Activated naive CD4-positive, alpha-beta T cell treated with anti-CD3 and anti-CD28 coated beads, Interleukin-2, amount 10 ng/mL, durations not matched to agents 7 days and 5 days (primary cell): ENCODE measurements at regions not wholly inside any gene's neighbourhood (a gene's known extent, or its start where the extent isn't known, plus 50 kb on each side); places are given as distances from the start of the nearest gene placed in this dataset.
A peak's percentile ranks its signal among the peaks of the same experiment; 100 is the strongest.

Experiments used
- CTCF ChIA-PET: fragments of 350-600 bp; sonication (Branson Sonifier 250); formaldehyde crosslinking; loops from one replicate; lab custom pipeline; 2021; ENCODE audit warnings: antibody characterized with exemption; lab: Charles Lee
- DNase-seq: peaks from one replicate; pipeline ENCODE4 v3.0.0-alpha.2; 2020
- H3K27ac Mint-ChIP-seq: one replicate; pipeline ENCODE4 v1.8.0; 2021; ENCODE audit warnings: mild to moderate bottlenecking, moderate library complexity, mixed read lengths
- H3K27me3 Mint-ChIP-seq: one replicate; pipeline ENCODE4 v1.8.0; 2021; ENCODE audit warnings: mild to moderate bottlenecking, mixed read lengths
- H3K36me3 Mint-ChIP-seq: one replicate; pipeline ENCODE4 v1.8.0; 2021; ENCODE audit warnings: mixed read lengths
- H3K4me1 Mint-ChIP-seq: one replicate; pipeline ENCODE4 v1.8.0; 2021; ENCODE audit warnings: mixed read lengths
- H3K4me3 Mint-ChIP-seq: one replicate; pipeline ENCODE4 v1.8.0; 2021; ENCODE audit warnings: mild to moderate bottlenecking, moderate library complexity, mixed read lengths
- H3K9me3 Mint-ChIP-seq: one replicate; pipeline ENCODE4 v1.8.0; 2021; ENCODE audit warnings: mixed read lengths

GRCh38 chr12:124508381-124509079 is 58.9 kb downstream of the NCOR2 start:
- Mint-ChIP-seq H3K4me1 (no peaks in the 10 kb centered on the region), H3K4me3 (no peak overlapping the region), H3K9me3 (no peaks in the 10 kb centered on the region), H3K27ac (no peak overlapping the region), H3K27me3 (no peaks in the 10 kb centered on the region), H3K36me3 (no peaks in the 10 kb centered on the region)
- DNase-seq: no peak
- CTCF ChIA-PET: interaction anchor here (1.2 kb wide), 1 partner anchor 11 kb away, joined by 4 read pairs; no protein-coding TSS in a partner anchor

DNA sequence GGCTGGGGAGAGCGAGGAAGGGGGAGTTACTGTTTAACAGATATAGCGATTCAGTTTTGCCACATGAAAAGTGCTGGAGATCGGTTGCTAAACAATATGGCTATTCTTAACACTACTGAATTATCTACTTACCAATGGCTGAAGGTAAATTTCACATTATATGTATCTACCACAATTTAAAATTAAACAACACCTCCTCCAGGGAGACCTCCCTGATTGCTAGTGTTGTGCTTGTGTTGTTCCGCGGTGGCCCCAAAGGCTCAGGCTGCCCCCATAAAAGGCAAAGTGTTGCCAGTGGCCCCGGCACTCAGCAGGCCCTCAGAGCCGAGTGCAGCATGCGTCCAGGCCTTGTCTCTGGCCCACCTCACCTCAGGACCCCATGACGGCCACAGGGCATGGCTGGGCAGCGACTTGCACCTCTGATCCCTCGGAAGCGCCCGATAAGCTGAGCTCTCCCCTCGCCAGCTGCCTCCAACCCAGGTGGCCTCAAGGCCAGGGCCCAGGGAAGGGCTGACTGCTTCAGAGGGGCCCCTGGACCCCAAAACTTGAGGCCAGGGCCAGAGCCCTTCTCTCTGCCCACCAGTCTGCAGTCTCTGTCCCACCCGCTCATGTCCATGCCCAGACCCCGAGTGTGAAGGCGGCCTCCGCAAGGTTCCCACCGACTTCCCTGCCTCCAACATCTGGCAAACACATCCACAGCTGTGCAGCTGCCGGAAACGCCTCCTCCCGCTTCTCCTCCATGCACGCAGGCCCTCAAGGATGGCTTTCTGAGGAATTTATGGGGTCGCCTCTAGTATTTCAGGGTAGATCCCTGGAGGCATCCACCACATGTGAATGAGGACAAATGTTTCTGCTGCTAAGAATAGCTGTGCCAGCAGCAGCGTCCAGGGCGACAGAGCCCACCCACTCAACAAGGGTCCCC is 60.0 kb downstream of the NCOR2 start:
- CTCF ChIA-PET: no interaction called here
- DNase-seq: no peak
- Mint-ChIP-seq H3K27ac (no peak overlapping the region), H3K9me3 (no peaks in the 10 kb centered on the region), H3K36me3 (no peaks in the 10 kb centered on the region), H3K4me1 (no peaks in the 10 kb centered on the region), H3K27me3 (no peaks in the 10 kb centered on the region), H3K4me3 (no peak overlapping the region)

- H3K4me3 Mint-ChIP-seq: no peak overlapping the region
- no peaks in the 10 kb centered on the region for H3K9me3 Mint-ChIP-seq
- H3K27ac Mint-ChIP-seq: no peak overlapping the region
- H3K36me3 Mint-ChIP-seq: no peaks in the 10 kb centered on the region
- CTCF ChIA-PET: no interaction called here
- no peak for DNase-seq
- H3K4me1 Mint-ChIP-seq: no peaks in the 10 kb centered on the region
- no peaks in the 10 kb centered on the region for H3K27me3 Mint-ChIP-seq
Measured at GRCh38 chr12:124506832-124507153, 60.6 kb downstream of the NCOR2 start.

GRCh38 chr12:124506145-124506831 is 61.1 kb downstream of the NCOR2 start:
- H3K27ac Mint-ChIP-seq: no peak overlapping the region
- H3K36me3 Mint-ChIP-seq: no peaks in the 10 kb centered on the region
- no peak overlapping the region for H3K4me3 Mint-ChIP-seq
- H3K27me3 Mint-ChIP-seq: no peaks in the 10 kb centered on the region
- CTCF ChIA-PET: no interaction called here
- DNase-seq: no peak
- no peaks in the 10 kb centered on the region for H3K9me3 Mint-ChIP-seq
- peaks cover 2% of the 10 kb centered on the region for H3K4me1 Mint-ChIP-seq

- H3K27ac Mint-ChIP-seq: no peak overlapping the region
- H3K9me3 Mint-ChIP-seq: no peaks in the 10 kb centered on the region
- no peaks in the 10 kb centered on the region for H3K27me3 Mint-ChIP-seq
- CTCF ChIA-PET: no interaction called here
- DNase-seq: no peak
- H3K4me1 Mint-ChIP-seq: peaks cover 2% of the 10 kb centered on the region
- no peaks in the 10 kb centered on the region for H3K36me3 Mint-ChIP-seq
- H3K4me3 Mint-ChIP-seq: no peak overlapping the region
Measured at GRCh38 chr12:124505001-124505818, 62.2 kb downstream of the NCOR2 start.

DNA sequence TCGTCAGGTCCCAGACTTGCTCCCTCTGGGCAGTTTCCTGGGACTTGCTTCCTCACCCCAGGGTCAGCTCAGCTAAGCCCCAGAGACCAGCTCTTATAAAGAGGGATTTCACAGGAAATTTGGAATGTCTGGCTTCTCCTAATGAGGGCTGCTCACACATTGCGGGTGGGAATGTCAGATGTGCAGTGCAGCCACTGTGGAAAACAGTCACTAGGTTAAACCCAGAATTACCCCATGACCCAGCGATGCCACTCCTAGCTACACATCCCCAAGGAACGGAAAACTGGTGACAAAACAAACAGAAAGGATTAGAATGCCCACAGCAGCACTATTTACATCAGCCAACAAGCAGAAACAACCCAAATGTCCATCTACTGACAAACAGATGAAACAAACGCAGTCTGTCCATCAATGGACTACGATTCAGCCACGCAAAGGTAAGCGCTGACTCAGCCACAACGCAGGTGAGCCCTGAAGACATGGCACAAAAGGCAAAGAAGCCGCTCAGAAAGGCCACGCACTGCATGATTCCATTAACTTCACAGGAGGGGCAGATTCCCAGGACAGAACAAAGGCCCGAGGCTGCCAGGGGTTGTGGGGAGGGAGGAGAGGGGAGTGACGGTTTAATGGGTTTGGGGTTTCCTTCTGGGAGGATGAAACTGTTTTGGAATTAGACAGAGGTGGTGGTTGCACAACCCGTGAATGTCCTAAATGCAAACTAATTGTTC is 63.0 kb downstream of the NCOR2 start:
- no peak overlapping the region for H3K27ac Mint-ChIP-seq
- H3K27me3 Mint-ChIP-seq: no peaks in the 10 kb centered on the region
- DNase-seq: no peak
- no peaks in the 10 kb centered on the region for H3K36me3 Mint-ChIP-seq
- peaks cover 5% of the 10 kb centered on the region for H3K4me1 Mint-ChIP-seq
- H3K4me3 Mint-ChIP-seq: no peak overlapping the region
- no peaks in the 10 kb centered on the region for H3K9me3 Mint-ChIP-seq
- CTCF ChIA-PET: no interaction called here

- no peak overlapping the region for H3K27ac Mint-ChIP-seq
- CTCF ChIA-PET: no interaction called here
Measured at GRCh38 chr12:124503305-124503704, 64.1 kb downstream of the NCOR2 start.

DNA sequence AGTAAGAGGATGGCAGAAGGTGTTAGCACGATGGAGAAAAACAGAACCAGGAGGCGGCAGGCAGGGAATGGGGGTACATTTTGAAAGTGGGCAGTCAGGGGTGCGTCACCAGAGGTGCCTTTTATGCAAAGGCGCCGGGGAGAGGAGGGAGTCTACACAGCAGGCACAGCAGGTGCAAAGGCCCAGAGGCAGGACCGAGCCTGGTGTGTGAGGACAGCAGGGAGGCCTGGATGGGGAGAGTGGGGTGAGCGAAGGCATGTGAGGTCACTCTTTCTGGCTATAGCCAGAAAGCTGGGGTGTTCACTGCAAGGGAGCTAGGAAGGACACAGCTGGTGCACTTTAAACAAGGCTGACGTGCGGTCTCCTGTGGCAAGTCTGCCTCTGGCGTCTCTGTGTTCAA is 65.0 kb downstream of the NCOR2 start:
- DNase-seq: no peak
- CTCF ChIA-PET: no interaction called here
- Mint-ChIP-seq H3K27ac (no peak overlapping the region), H3K9me3 (no peaks in the 10 kb centered on the region), H3K36me3 (no peaks in the 10 kb centered on the region), H3K4me1 (peaks cover 11% of the 10 kb centered on the region), H3K4me3 (no peak overlapping the region), H3K27me3 (no peaks in the 10 kb centered on the region)

More at GRCh38 chr12:124503305-124503704, 64.1 kb downstream of the NCOR2 start:
- Mint-ChIP-seq H3K4me1 (peaks cover 11% of the 10 kb centered on the region), H3K4me3 (no peak overlapping the region), H3K27me3 (no peaks in the 10 kb centered on the region), H3K36me3 (no peaks in the 10 kb centered on the region), H3K9me3 (no peaks in the 10 kb centered on the region)
- DNase-seq: no peak

- no peaks in the 10 kb centered on the region for H3K9me3 Mint-ChIP-seq
- no peak overlapping the region for H3K4me3 Mint-ChIP-seq
- H3K27ac Mint-ChIP-seq: no peak overlapping the region
- no peaks in the 10 kb centered on the region for H3K27me3 Mint-ChIP-seq
- no peak for DNase-seq
- CTCF ChIA-PET: no interaction called here
- H3K4me1 Mint-ChIP-seq: peaks cover 11% of the 10 kb centered on the region
- no peaks in the 10 kb centered on the region for H3K36me3 Mint-ChIP-seq
Measured at GRCh38 chr12:124501827-124502226, 65.6 kb downstream of the NCOR2 start.

GRCh38 chr12:124501112-124501561 is 66.3 kb downstream of the NCOR2 start:
- H3K27me3 Mint-ChIP-seq: no peaks in the 10 kb centered on the region
- H3K4me3 Mint-ChIP-seq: no peak overlapping the region
- H3K27ac Mint-ChIP-seq: no peak overlapping the region
- no peaks in the 10 kb centered on the region for H3K36me3 Mint-ChIP-seq
- CTCF ChIA-PET: no interaction called here
- H3K9me3 Mint-ChIP-seq: no peaks in the 10 kb centered on the region
- H3K4me1 Mint-ChIP-seq: peaks cover 11% of the 10 kb centered on the region
- no peak for DNase-seq

DNA sequence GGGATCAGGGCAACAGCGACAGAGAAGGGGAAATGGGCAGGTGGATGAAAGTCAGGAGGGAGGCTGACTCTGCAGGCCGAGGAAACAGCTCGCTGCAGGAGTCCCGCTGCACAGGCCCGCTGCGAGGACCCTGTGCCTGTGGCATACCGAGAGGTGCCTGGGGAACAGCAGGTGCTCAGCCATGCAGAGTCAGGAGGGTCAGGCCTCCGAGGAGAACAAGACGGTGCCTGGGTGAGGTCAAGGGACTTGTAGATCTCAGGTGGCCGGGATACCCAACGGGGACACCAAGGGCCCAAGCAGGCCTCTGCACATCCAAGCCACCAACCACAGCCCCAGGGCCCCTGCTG is 67.5 kb downstream of the NCOR2 start:
- CTCF ChIA-PET: no interaction called here
- peaks cover 13% of the 10 kb centered on the region for H3K4me1 Mint-ChIP-seq
- no peak for DNase-seq
- H3K9me3 Mint-ChIP-seq: no peaks in the 10 kb centered on the region
- H3K4me3 Mint-ChIP-seq: no peak overlapping the region
- no peaks in the 10 kb centered on the region for H3K27me3 Mint-ChIP-seq
- H3K27ac Mint-ChIP-seq: peak overlapping the region; percentile 49
- no peaks in the 10 kb centered on the region for H3K36me3 Mint-ChIP-seq

DNA sequence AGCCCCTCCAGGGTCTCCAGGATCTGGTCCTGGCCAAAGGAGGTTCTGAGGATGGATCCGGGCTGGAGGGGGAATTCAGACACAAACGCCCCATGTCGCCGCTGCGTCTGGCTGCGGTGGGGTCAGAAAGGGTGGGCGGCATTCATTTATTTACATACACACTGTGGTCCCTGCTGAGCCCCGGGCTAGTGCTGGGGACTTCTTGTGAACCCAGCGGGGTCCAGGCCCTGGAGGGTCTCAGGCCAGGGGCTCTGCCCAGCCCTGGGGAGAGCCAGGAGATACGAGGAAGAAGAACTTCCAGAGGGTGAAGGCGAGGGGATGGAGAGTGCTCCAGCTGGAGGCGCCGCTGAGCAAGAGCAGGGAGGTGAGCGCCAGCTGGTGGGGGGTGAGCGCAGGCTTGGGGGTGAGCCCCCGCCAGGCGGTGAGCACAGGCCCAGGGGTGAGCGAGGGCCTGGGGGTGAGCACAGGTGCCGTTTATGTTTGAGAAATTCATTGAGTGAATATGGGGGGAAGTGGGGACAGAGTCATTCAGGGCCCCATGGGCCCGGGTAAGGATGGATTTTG is 68.1 kb downstream of the NCOR2 start:
- no peak overlapping the region for H3K4me3 Mint-ChIP-seq
- H3K36me3 Mint-ChIP-seq: no peaks in the 10 kb centered on the region
- no peaks in the 10 kb centered on the region for H3K9me3 Mint-ChIP-seq
- peaks cover 17% of the 10 kb centered on the region for H3K4me1 Mint-ChIP-seq
- no peaks in the 10 kb centered on the region for H3K27me3 Mint-ChIP-seq
- no peak for DNase-seq
- CTCF ChIA-PET: no interaction called here
- no peak overlapping the region for H3K27ac Mint-ChIP-seq
